ENCODE measurements at regions not wholly inside any gene's neighbourhood (a gene's known extent, or its start where the extent isn't known, plus 50 kb on each side); places are given as distances from the start of the nearest gene placed in this dataset.

DNA sequence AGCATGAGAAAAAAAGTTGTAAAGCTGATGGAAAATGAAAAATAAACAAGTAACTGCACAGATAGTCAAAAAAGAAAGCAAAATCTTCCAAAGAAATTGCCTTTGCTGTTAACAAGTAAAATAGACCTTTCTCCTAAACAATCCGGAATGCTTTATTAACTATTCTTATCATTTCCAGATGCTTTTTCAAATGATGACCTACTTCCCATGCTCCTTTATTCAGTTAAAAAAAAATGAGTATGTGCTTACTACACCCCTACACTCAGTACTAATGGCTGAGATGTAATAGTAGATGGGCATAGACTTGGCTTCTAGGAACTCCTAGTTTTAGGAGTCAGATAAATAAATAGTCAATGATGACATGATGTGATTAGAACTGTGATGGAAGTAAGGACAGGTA lies 108.5 kb downstream of the NIBAN1 start:
- Histone ChIP-seq H3F3A (ENCODE audit: insufficient read depth, low read depth) (peaks cover 11% of the 10 kb centered on the region), H3K4me1 (replicated peaks; ENCODE audit: insufficient read depth) (peaks cover 12% of the 10 kb centered on the region), H3K27me3 (ENCODE audit: insufficient read depth, low read depth) (no peaks in the 10 kb centered on the region), H3K4me3 (no peak overlapping the region), H3K9me3 (ENCODE audit: insufficient read depth, low read depth) (no peaks in the 10 kb centered on the region), H2AFZ (no peak overlapping the region), H4K20me1 (ENCODE audit: insufficient read depth) (no peaks in the 10 kb centered on the region), H3K27ac (no peak overlapping the region), H3K4me2 (no peak overlapping the region), H3K36me3 (ENCODE audit: low read depth) (no peaks in the 10 kb centered on the region), H3K9me2 (ENCODE audit: insufficient read depth) (no peaks in the 10 kb centered on the region), H3K79me2 (ENCODE audit: low read depth) (no peaks in the 10 kb centered on the region)
- ChIA-PET CTCF (no interaction called here), POLR2A (ENCODE audit: unreplicated experiment) (no interaction called here)
- BruUV-seq (replicated peaks) = no TSS peak
- TF ChIP-seq EZH2 (IDR thresholded peaks at IDR 0.05; ENCODE audit: low read depth) = no peak
- TF ChIP-seq, protein P1, sequence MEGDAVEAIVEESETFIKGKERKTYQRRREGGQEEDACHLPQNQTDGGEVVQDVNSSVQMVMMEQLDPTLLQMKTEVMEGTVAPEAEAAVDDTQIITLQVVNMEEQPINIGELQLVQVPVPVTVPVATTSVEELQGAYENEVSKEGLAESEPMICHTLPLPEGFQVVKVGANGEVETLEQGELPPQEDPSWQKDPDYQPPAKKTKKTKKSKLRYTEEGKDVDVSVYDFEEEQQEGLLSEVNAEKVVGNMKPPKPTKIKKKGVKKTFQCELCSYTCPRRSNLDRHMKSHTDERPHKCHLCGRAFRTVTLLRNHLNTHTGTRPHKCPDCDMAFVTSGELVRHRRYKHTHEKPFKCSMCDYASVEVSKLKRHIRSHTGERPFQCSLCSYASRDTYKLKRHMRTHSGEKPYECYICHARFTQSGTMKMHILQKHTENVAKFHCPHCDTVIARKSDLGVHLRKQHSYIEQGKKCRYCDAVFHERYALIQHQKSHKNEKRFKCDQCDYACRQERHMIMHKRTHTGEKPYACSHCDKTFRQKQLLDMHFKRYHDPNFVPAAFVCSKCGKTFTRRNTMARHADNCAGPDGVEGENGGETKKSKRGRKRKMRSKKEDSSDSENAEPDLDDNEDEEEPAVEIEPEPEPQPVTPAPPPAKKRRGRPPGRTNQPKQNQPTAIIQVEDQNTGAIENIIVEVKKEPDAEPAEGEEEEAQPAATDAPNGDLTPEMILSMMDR (conservative IDR thresholded peaks at IDR 0.05) = no peak
- intact Hi-C loops (cut with micrococcal nuclease; ENCODE audit: unreplicated experiment) = no loop called here
- DNase-seq = no peak

DNA sequence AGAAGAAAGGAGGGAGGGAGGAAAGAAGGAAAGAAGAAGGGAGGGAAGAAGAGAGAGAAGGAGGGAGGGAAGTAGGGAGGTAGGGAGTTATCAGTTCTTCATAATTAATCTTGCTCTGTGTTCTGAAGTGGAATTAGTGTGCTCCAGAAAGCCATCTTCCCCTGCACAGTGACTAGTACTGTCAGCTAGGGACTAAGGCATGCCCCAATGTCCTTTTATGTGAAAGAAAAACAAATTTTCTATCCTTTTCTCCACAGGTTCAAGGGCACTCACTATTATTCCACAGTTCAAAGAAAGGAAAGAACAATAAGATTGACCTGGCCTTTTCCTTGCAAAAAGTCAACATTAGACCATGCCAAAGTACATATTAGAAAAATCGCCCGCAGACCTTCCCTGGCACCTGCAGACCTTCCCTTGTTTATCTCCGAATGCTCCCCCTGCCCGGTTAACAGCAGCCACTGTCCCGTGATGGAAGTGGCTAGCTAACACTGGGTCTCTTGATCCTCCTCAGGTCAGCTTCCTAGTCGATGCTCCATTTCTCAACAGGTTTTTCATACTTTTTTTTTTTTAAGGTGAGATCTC lies 107.2 kb upstream of the EDEM3 start:
- no peaks in the 10 kb centered on the region for H3K9me3 ChIP-seq (ENCODE audit: insufficient read depth, low read depth)
- intact Hi-C loops (cut with micrococcal nuclease; ENCODE audit: unreplicated experiment) = no loop called here
- H3K9me2 ChIP-seq (ENCODE audit: insufficient read depth) = no peaks in the 10 kb centered on the region
- no peaks in the 10 kb centered on the region for H3K27me3 ChIP-seq (ENCODE audit: insufficient read depth, low read depth)
- ChIA-PET POLR2A (ENCODE audit: unreplicated experiment) (no interaction called here), CTCF (no interaction called here)
- H3K27ac ChIP-seq = no peak overlapping the region
- no peak overlapping the region for H3K4me3 ChIP-seq
- no peaks in the 10 kb centered on the region for H3K79me2 ChIP-seq (ENCODE audit: low read depth)
- H4K20me1 ChIP-seq (ENCODE audit: insufficient read depth) = no peaks in the 10 kb centered on the region
- DNase-seq = no peak
- TF ChIP-seq, protein P1 (conservative IDR thresholded peaks at IDR 0.05) = no peak
- TF ChIP-seq EZH2 (IDR thresholded peaks at IDR 0.05; ENCODE audit: low read depth) = no peak
- no peak overlapping the region for H2AFZ ChIP-seq
- BruUV-seq (replicated peaks) = no TSS peak
- peaks cover 2% of the 10 kb centered on the region; the same call in 1 of the 2 replicates for H3K4me1 ChIP-seq (replicated peaks; ENCODE audit: insufficient read depth)
- H3K4me2 ChIP-seq = no peak overlapping the region
- H3K36me3 ChIP-seq (ENCODE audit: low read depth) = no peaks in the 10 kb centered on the region
- 0 out of 2 replicates have a peak, but pooled peaks cover under 1% of the 10 kb centered on the region for H3F3A ChIP-seq (ENCODE audit: insufficient read depth, low read depth)

DNA sequence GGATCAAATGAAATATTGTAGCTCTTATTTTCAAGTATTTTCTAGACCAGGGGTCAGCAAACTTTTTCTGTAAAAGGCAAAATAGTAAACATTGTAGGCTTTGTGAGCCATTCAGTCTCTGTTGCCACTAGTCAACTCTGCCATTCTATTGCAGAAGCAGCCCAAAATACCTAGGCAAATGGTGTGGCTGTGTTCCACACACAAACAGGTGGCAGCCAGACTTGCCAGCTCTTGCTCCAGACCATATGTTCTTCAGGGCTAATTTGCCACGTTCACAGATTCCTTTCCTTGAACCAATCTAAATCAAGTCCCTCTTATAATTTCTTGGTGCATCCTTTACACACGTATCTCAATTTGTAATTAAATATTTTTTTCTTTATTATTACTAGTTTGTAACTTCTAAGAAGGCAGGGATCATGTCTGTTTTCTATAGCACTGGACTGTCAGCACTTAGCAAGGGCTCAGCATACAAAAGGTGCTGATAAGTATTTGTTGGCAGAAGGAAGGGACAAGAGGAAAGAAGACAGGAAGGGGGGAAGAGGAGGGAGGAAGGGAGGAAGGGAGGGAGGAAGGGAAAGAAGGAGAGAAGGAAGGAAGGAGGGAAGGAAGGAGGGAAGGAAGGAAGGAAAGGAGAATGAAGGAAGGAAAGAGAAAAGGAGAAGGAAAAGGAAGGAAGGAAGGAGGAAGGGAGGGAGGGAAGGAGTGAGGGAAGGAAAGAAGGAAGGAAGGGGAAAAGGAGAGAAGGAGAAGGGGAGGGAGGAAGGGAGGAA lies 106.5 kb upstream of the EDEM3 start:
- Histone ChIP-seq H3K27me3 (ENCODE audit: insufficient read depth, low read depth) (no peaks in the 10 kb centered on the region), H3F3A (ENCODE audit: insufficient read depth, low read depth) (no peaks in the 10 kb centered on the region), H3K79me2 (ENCODE audit: low read depth) (no peaks in the 10 kb centered on the region), H3K4me2 (no peak overlapping the region), H4K20me1 (ENCODE audit: insufficient read depth) (no peaks in the 10 kb centered on the region), H3K4me3 (no peak overlapping the region), H2AFZ (no peak overlapping the region), H3K27ac (no peak overlapping the region), H3K36me3 (ENCODE audit: low read depth) (no peaks in the 10 kb centered on the region), H3K4me1 (replicated peaks; ENCODE audit: insufficient read depth) (no peaks in the 10 kb centered on the region), H3K9me2 (ENCODE audit: insufficient read depth) (no peaks in the 10 kb centered on the region), H3K9me3 (ENCODE audit: insufficient read depth, low read depth) (no peaks in the 10 kb centered on the region)
- TF ChIP-seq, protein P1 (conservative IDR thresholded peaks at IDR 0.05) = no peak
- TF ChIP-seq EZH2 (IDR thresholded peaks at IDR 0.05; ENCODE audit: low read depth) = no peak
- no TSS peak for BruUV-seq (replicated peaks)
- POLR2A ChIA-PET (ENCODE audit: unreplicated experiment) = no interaction called here
- CTCF ChIA-PET = no interaction called here
- intact Hi-C loops (cut with micrococcal nuclease; ENCODE audit: unreplicated experiment) = no loop called here
- no peak for DNase-seq

Data from PC-9 (cell line).